ENCODE measurements at regions not wholly inside any gene's neighbourhood (a gene's known extent, or its start where the extent isn't known, plus 50 kb on each side); places are given as distances from the start of the nearest gene placed in this dataset.

DNA sequence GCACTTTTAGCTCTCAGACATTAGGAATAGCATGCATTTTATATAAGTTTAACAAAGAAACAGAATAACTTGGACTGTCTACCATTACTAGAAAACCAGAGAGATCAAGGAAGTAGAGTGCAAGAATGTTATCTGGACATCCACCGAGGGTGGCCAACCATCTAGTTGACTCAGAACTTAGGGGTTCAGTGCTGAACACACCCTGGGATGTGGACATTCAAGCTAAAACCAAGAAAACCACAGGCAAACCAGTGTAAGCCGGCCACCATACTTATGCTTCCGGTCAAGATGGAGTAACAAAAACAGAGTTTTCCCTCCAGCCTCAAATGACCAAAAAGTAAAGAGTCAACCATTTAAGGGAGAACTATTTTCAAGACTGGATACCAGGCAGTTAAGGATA lies 181.4 kb upstream of the MXRA5 start:
- Histone ChIP-seq H3K27me3 (no peaks in the 10 kb centered on the region), H3K36me3 (no peaks in the 10 kb centered on the region), H3K27ac (no peak overlapping the region), H3K9me3 (no peaks in the 10 kb centered on the region), H3K4me1 (no peaks in the 10 kb centered on the region), H3K4me3 (no peak overlapping the region)
- no peak for DNase-seq
- intact Hi-C loops (cut with DNase I; ENCODE audit: low total_unique reads): no loop called here
- no peak for TF ChIP-seq POLR2A (IDR thresholded peaks at IDR 0.05)
- TF ChIP-seq, protein P1, sequence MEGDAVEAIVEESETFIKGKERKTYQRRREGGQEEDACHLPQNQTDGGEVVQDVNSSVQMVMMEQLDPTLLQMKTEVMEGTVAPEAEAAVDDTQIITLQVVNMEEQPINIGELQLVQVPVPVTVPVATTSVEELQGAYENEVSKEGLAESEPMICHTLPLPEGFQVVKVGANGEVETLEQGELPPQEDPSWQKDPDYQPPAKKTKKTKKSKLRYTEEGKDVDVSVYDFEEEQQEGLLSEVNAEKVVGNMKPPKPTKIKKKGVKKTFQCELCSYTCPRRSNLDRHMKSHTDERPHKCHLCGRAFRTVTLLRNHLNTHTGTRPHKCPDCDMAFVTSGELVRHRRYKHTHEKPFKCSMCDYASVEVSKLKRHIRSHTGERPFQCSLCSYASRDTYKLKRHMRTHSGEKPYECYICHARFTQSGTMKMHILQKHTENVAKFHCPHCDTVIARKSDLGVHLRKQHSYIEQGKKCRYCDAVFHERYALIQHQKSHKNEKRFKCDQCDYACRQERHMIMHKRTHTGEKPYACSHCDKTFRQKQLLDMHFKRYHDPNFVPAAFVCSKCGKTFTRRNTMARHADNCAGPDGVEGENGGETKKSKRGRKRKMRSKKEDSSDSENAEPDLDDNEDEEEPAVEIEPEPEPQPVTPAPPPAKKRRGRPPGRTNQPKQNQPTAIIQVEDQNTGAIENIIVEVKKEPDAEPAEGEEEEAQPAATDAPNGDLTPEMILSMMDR (IDR thresholded peaks at IDR 0.05): no peak

DNA sequence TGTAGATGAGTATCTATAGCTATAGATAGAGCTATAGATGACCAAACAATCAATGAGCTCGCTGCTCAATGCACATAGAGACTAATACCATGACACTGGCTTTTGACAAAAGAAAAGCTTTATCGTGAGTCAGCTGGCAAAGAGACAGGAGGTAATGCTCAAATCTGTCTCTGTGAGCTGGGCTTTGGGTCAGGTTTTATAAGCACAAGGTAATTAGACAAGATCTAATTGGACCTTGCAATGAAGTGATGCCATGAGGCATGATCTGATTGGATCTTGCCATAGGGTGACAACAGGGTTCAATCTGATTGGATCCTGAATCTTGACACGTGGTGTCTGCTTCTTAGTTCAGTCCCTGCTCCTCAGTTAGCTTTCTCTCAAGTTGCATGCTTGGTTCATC lies 180.7 kb upstream of the MXRA5 start:
- H3K27ac ChIP-seq: no peak overlapping the region
- H3K4me3 ChIP-seq: no peak overlapping the region
- intact Hi-C loops (cut with DNase I; ENCODE audit: low total_unique reads): no loop called here
- no peaks in the 10 kb centered on the region for H3K9me3 ChIP-seq
- TF ChIP-seq, protein P1 (IDR thresholded peaks at IDR 0.05): no peak
- no peak for TF ChIP-seq POLR2A (IDR thresholded peaks at IDR 0.05)
- no peaks in the 10 kb centered on the region for H3K36me3 ChIP-seq
- no peaks in the 10 kb centered on the region for H3K4me1 ChIP-seq
- H3K27me3 ChIP-seq: no peaks in the 10 kb centered on the region
- DNase-seq: no peak

- intact Hi-C loops (cut with DNase I; ENCODE audit: low total_unique reads): no loop called here
- no peak for TF ChIP-seq POLR2A (IDR thresholded peaks at IDR 0.05)
- TF ChIP-seq, protein P1 (IDR thresholded peaks at IDR 0.05): no peak
- Histone ChIP-seq H3K27ac (no peak overlapping the region), H3K9me3 (no peaks in the 10 kb centered on the region), H3K4me1 (no peaks in the 10 kb centered on the region), H3K27me3 (no peaks in the 10 kb centered on the region), H3K4me3 (no peak overlapping the region), H3K36me3 (no peaks in the 10 kb centered on the region)
- no peak for DNase-seq
These were observed 180.3 kb upstream of the MXRA5 start for GRCh38 chrX:3526731-3527130.

DNA sequence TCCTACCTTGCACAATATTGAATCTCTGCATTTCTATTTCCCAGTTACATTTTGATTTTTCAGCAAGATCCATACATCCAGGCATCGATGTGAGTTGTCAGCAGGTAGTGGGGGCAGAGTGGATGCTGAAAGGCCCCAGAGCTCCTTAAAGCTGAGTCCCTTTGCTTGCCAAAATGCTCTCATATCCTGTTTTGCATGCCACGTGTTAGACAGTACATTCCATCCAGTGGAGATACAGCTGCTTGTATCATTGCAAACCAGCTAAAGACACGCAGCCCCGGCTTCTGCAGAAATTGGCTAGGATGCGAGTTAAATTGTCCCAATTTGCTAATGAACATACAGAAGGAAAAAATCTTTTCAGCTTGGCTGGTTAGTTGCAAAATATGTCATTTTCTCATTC lies 179.6 kb upstream of the MXRA5 start:
- DNase-seq: no peak
- Histone ChIP-seq H3K9me3 (no peaks in the 10 kb centered on the region), H3K36me3 (no peaks in the 10 kb centered on the region), H3K4me1 (no peaks in the 10 kb centered on the region), H3K4me3 (no peak overlapping the region), H3K27ac (no peak overlapping the region), H3K27me3 (no peaks in the 10 kb centered on the region)
- intact Hi-C loops (cut with DNase I; ENCODE audit: low total_unique reads): no loop called here
- no peak for TF ChIP-seq POLR2A (IDR thresholded peaks at IDR 0.05)
- TF ChIP-seq, protein P1 (IDR thresholded peaks at IDR 0.05): no peak

DNA sequence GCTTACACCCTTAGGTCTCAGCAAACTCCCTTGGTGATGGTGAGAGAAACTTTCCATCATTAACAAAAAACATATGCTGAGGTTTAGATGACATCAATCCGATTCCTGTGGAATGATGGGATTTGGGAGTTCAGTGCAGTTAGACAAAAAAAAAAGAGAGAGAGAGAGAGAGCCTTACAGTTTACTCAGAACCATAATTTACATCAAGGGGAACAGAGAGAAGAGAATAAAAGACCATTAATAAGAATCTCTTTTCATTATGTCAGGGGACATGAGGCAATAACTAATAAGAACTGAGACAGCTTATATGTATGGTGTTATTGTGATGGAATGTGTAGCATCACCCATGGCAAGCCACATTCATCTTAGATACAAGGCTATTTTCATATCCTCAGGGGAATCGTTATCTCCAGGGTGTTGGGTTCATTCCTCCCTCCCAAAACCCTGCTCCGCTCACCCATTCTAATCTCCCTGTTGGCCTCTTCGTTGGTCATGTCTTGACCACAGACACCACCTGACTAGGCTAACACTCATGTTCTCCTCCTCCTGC lies 175.7 kb upstream of the MXRA5 start:
- no peak overlapping the region for H3K4me3 ChIP-seq
- TF ChIP-seq, protein P1 (IDR thresholded peaks at IDR 0.05): no peak
- TF ChIP-seq POLR2A (IDR thresholded peaks at IDR 0.05): no peak
- DNase-seq: no peak
- no peaks in the 10 kb centered on the region for H3K36me3 ChIP-seq
- H3K27ac ChIP-seq: no peak overlapping the region
- no peaks in the 10 kb centered on the region for H3K9me3 ChIP-seq
- intact Hi-C loops (cut with DNase I; ENCODE audit: low total_unique reads): no loop called here
- no peaks in the 10 kb centered on the region for H3K27me3 ChIP-seq
- H3K4me1 ChIP-seq: no peaks in the 10 kb centered on the region
